ENCODE measurements at regions not wholly inside any gene's neighbourhood (a gene's known extent, or its start where the extent isn't known, plus 50 kb on each side); places are given as distances from the start of the nearest gene placed in this dataset.
"Not testable (repeated sequence)": the region's sequence is repeated elsewhere in the genome, so short reads cannot be mapped to it uniquely, and the experiment has no call there.

- Histone ChIP-seq H3K4me1 (no peaks in the 10 kb centered on the region), H3K9me3 (no peaks in the 10 kb centered on the region), H3K27ac (no peak overlapping the region), H3K4me3 (no peak overlapping the region), H3K36me3 (no peaks in the 10 kb centered on the region), H3K27me3 (peaks cover 0 to 23% (median 0%) of the 10 kb centered on the region in 4 donors)
- TF ChIP-seq POLR2A (IDR thresholded peaks at IDR 0.05) (no peak), CTCF (IDR thresholded peaks at IDR 0.05) (no peak)
- DNase-seq = no peak
- intact Hi-C loops (cut with DNase I) = no loop called here
- WGBS, 2 donors = 86% methylated on average over 1 of the region's 1 CpG
These were observed 75.5 kb downstream of the CAMK2N1 start for GRCh38 chr1:20410503-20410902.

GRCh38 chr1:20409971-20410370, 76.0 kb downstream of the CAMK2N1 start:
- Histone ChIP-seq H3K4me1 (no peaks in the 10 kb centered on the region), H3K9me3 (no peaks in the 10 kb centered on the region), H3K27me3 (peaks cover 0 to 24% (median 0%) of the 10 kb centered on the region in 4 donors), H3K27ac (no peak overlapping the region), H3K4me3 (no peak overlapping the region), H3K36me3 (no peaks in the 10 kb centered on the region)
- no peak for TF ChIP-seq POLR2A (IDR thresholded peaks at IDR 0.05)
- no peak for TF ChIP-seq CTCF (IDR thresholded peaks at IDR 0.05)
- 55 to 64% methylated on average over 5 to 6 of the region's 8 CpGs for WGBS, 2 donors
- no peak for DNase-seq
- intact Hi-C loops (cut with DNase I) = no loop called here

GRCh38 chr1:20409012-20409411, 77.0 kb downstream of the CAMK2N1 start:
- intact Hi-C loops (cut with DNase I) = no loop called here
- Histone ChIP-seq H3K9me3 (no peaks in the 10 kb centered on the region), H3K4me1 (no peaks in the 10 kb centered on the region), H3K27me3 (peaks cover 0 to 31% (median 0%) of the 10 kb centered on the region in 4 donors), H3K4me3 (no peak overlapping the region), H3K27ac (no peak overlapping the region), H3K36me3 (no peaks in the 10 kb centered on the region)
- TF ChIP-seq CTCF (IDR thresholded peaks at IDR 0.05) (no peak), POLR2A (IDR thresholded peaks at IDR 0.05) (no peak)
- WGBS, 2 donors = 79 to 98% methylated on average over 3 of the region's 3 CpGs
- DNase-seq = no peak

GRCh38 chr1:20408133-20408650, 77.8 kb downstream of the CAMK2N1 start:
- H3K4me1 ChIP-seq; H3K4me3 ChIP-seq; DNase-seq; H3K36me3 ChIP-seq; intact Hi-C loops (cut with DNase I); H3K27ac ChIP-seq; H3K9me3 ChIP-seq: not testable (repeated sequence)
- H3K27me3 ChIP-seq = peaks cover 0 to 39% (median 0%) of the 10 kb centered on the region in 4 donors
- WGBS, 2 donors = 72% methylated on average over 6 of the region's 6 CpGs

- WGBS, 2 donors = 19 to 21% methylated on average over 8 to 10 of the region's 11 CpGs
- TF ChIP-seq CTCF (IDR thresholded peaks at IDR 0.05) = no peak
- TF ChIP-seq POLR2A (IDR thresholded peaks at IDR 0.05) = no peak
These were observed 80.0 kb downstream of the CAMK2N1 start for GRCh38 chr1:20405893-20406604.

More at GRCh38 chr1:20405893-20406604, 80.0 kb downstream of the CAMK2N1 start:
- Histone ChIP-seq H3K27me3 (peaks cover 0 to 61% (median 0%) of the 10 kb centered on the region in 4 donors), H3K4me3 (no peak overlapping the region), H3K9me3 (no peaks in the 10 kb centered on the region), H3K27ac (no peak overlapping the region), H3K36me3 (no peaks in the 10 kb centered on the region), H3K4me1 (no peaks in the 10 kb centered on the region)
- intact Hi-C loops (cut with DNase I) = no loop called here
- DNase-seq = no peak
